ENCODE measurements at regions not wholly inside any gene's neighbourhood (a gene's known extent, or its start where the extent isn't known, plus 50 kb on each side); places are given as distances from the start of the nearest gene placed in this dataset.
"Not testable (repeated sequence)": the region's sequence is repeated elsewhere in the genome, so short reads cannot be mapped to it uniquely, and the experiment has no call there.

- Mint-ChIP-seq H3K4me3 (no peak overlapping the region), H3K27me3 (ENCODE audit: low read depth) (no peaks in the 10 kb centered on the region), H3K4me1 (peaks cover 2 to 4% of the 10 kb centered on the region in 2 experiments; a peak in 2 of 4 replicates), H3K9me3 (peaks cover 2 to 5% of the 10 kb centered on the region in 2 experiments; a peak in 3 of 5 replicates), H3K27ac (no peak overlapping the region), H3K36me3 (ENCODE audit: insufficient read depth in 1 of 3, low read depth in 3 of 3) (peaks cover 3 to 11% (median 10%) of the 10 kb centered on the region in 3 experiments; a peak in 6 of 7 replicates)
- H4K8ac ChIP-seq (replicated peaks; ENCODE audit: insufficient read length, low read depth, low read length), result no peak overlapping the region
- H3K79me2 ChIP-seq (ENCODE audit: insufficient read depth, low read length), result no peaks in the 10 kb centered on the region
- H3K4ac ChIP-seq (ENCODE audit: low read depth, low read length), result no peak overlapping the region
- no peaks in the 10 kb centered on the region for H3K79me1 ChIP-seq (ENCODE audit: insufficient read depth, low read depth, low read length, poor library complexity, severe bottlenecking)
- H3K23me2 ChIP-seq (ENCODE audit: insufficient read length, low read depth, low read length, poor library complexity, severe bottlenecking), result no peaks in the 10 kb centered on the region
- H2BK5ac ChIP-seq (ENCODE audit: insufficient read length, low read length), result no peak overlapping the region
- H4K5ac ChIP-seq (ENCODE audit: insufficient read length, low read depth, low read length), result no peak overlapping the region
- H3K23ac ChIP-seq (ENCODE audit: insufficient read length, low read depth, low read length), result no peak overlapping the region
- no peak overlapping the region for H3K27ac ChIP-seq (ENCODE audit: insufficient read length, low read depth, low read length)
- no peak overlapping the region for H2BK15ac ChIP-seq (ENCODE audit: low read depth, low read length)
- no peak overlapping the region for H3K18ac ChIP-seq (ENCODE audit: insufficient read length, low read depth, low read length)
- no peaks in the 10 kb centered on the region for H3K27me3 ChIP-seq (ENCODE audit: insufficient read depth, low read length)
- no peak overlapping the region for H2BK20ac ChIP-seq (ENCODE audit: low read depth, low read length, poor library complexity, severe bottlenecking)
- no peak overlapping the region for H3T11ph ChIP-seq (ENCODE audit: low read length)
- no peak overlapping the region for H3K9ac ChIP-seq (ENCODE audit: extremely low read depth, insufficient read length, low read length)
- no peak overlapping the region for H3K14ac ChIP-seq (ENCODE audit: insufficient read depth, low read length)
- no peak overlapping the region for H2AFZ ChIP-seq (ENCODE audit: low read length)
- no peak overlapping the region for H2BK120ac ChIP-seq (ENCODE audit: low read depth, low read length, poor library complexity, severe bottlenecking)
- H4K20me1 ChIP-seq (ENCODE audit: control insufficient read depth, insufficient read depth, insufficient read length), result no peaks in the 10 kb centered on the region
- no peak for DNase-seq
- no peak overlapping the region for H2AK5ac ChIP-seq (ENCODE audit: insufficient read length, low read length)
- no peak overlapping the region for H2BK12ac ChIP-seq (ENCODE audit: insufficient read length, low read depth, low read length)
- no peak overlapping the region for H3K4me2 ChIP-seq (ENCODE audit: insufficient read depth, insufficient read length, low read length)
- WGBS (ENCODE audit: extremely low coverage, insufficient read length, low lambda C conversion rate), result no CpG with 5 or more reads among the region's 3 CpGs
- no peaks in the 10 kb centered on the region for H3K4me1 ChIP-seq (ENCODE audit: insufficient read depth, low read length)
- no peaks in the 10 kb centered on the region for H3K9me3 ChIP-seq (ENCODE audit: control insufficient read depth, low read depth, low read length)
- no peak overlapping the region for H3K56ac ChIP-seq (ENCODE audit: insufficient read length, low read depth, low read length)
- no peak for TF ChIP-seq CTCF (conservative IDR thresholded peaks at IDR 0.05)
- H4K91ac ChIP-seq (ENCODE audit: insufficient read length, low read depth, low read length), result no peak overlapping the region
Measured at GRCh38 chr4:115965588-115965987, 852.2 kb upstream of the NDST4 start.

- not testable (repeated sequence) for H3K14ac ChIP-seq (ENCODE audit: insufficient read depth, low read length); DNase-seq; H3K23me2 ChIP-seq (ENCODE audit: insufficient read length, low read depth, low read length, poor library complexity, severe bottlenecking); H3K27ac Mint-ChIP-seq; H3K9me3 Mint-ChIP-seq; H4K5ac ChIP-seq (ENCODE audit: insufficient read length, low read depth, low read length); H3K4me1 Mint-ChIP-seq; H3K9ac ChIP-seq (ENCODE audit: extremely low read depth, insufficient read length, low read length); H3K4ac ChIP-seq (ENCODE audit: low read depth, low read length); H2AFZ ChIP-seq (ENCODE audit: low read length); H3K79me1 ChIP-seq (ENCODE audit: insufficient read depth, low read depth, low read length, poor library complexity, severe bottlenecking); H3T11ph ChIP-seq (ENCODE audit: low read length); H2BK15ac ChIP-seq (ENCODE audit: low read depth, low read length); H3K27me3 ChIP-seq (ENCODE audit: insufficient read depth, low read length); H3K23ac ChIP-seq (ENCODE audit: insufficient read length, low read depth, low read length); H2BK20ac ChIP-seq (ENCODE audit: low read depth, low read length, poor library complexity, severe bottlenecking); H4K20me1 ChIP-seq (ENCODE audit: control insufficient read depth, insufficient read depth, insufficient read length); H3K9me3 ChIP-seq (ENCODE audit: control insufficient read depth, low read depth, low read length); H3K4me2 ChIP-seq (ENCODE audit: insufficient read depth, insufficient read length, low read length); H2AK5ac ChIP-seq (ENCODE audit: insufficient read length, low read length); H3K4me3 Mint-ChIP-seq; H3K36me3 Mint-ChIP-seq (ENCODE audit: insufficient read depth in 1 of 3, low read depth in 3 of 3); H3K79me2 ChIP-seq (ENCODE audit: insufficient read depth, low read length); H2BK5ac ChIP-seq (ENCODE audit: insufficient read length, low read length); H3K56ac ChIP-seq (ENCODE audit: insufficient read length, low read depth, low read length); H3K18ac ChIP-seq (ENCODE audit: insufficient read length, low read depth, low read length); H3K27ac ChIP-seq (ENCODE audit: insufficient read length, low read depth, low read length); H2BK12ac ChIP-seq (ENCODE audit: insufficient read length, low read depth, low read length); H4K91ac ChIP-seq (ENCODE audit: insufficient read length, low read depth, low read length); H2BK120ac ChIP-seq (ENCODE audit: low read depth, low read length, poor library complexity, severe bottlenecking); H3K4me1 ChIP-seq (ENCODE audit: insufficient read depth, low read length); H3K27me3 Mint-ChIP-seq (ENCODE audit: low read depth); H4K8ac ChIP-seq (replicated peaks; ENCODE audit: insufficient read length, low read depth, low read length)
- no CpG with 5 or more reads among the region's 6 CpGs for WGBS (ENCODE audit: extremely low coverage, insufficient read length, low lambda C conversion rate)
Measured at GRCh38 chr4:115956054-115956796, 842.8 kb upstream of the NDST4 start.
